GM06990 (cell line): ENCODE measurements at regions not wholly inside any gene's neighbourhood (a gene's known extent, or its start where the extent isn't known, plus 50 kb on each side); places are given as distances from the start of the nearest gene placed in this dataset.

Experiments used
- DNase-seq: peaks from one replicate; pipeline ENCODE4 v3.0.0-alpha.2; 2011; ENCODE audit not compliant: insufficient read length; ENCODE audit errors: extremely low read depth
- H3K27me3 ChIP-seq: replicated peaks from 2 replicates; pipeline ENCODE4 v1.6.0; 2011; ENCODE audit warnings: low read length; ENCODE audit not compliant: control insufficient read depth, insufficient read depth
- H3K36me3 ChIP-seq: 2 replicates; pipeline ENCODE4 v1.5.1; 2011; ENCODE audit warnings: low read length; ENCODE audit not compliant: control insufficient read depth, insufficient read depth
- H3K4me3 ChIP-seq: replicated peaks from 2 replicates; pipeline ENCODE4 v1.5.1; 2011; ENCODE audit warnings: low read depth, mild to moderate bottlenecking, control low read depth, low read length
- CTCF ChIP-seq: IDR thresholded peaks from 2 replicates; pipeline ENCODE4 v1.5.1; 2011; ENCODE audit warnings: low read length, control low read depth, mild to moderate bottlenecking, inconsistent platforms; ENCODE audit not compliant: insufficient read depth, poor library complexity, severe bottlenecking

GRCh38 chr16:54503011-54503855, 216.6 kb upstream of the IRX3 start:
- H3K27me3 ChIP-seq, result no peaks in the 10 kb centered on the region
- no peaks in the 10 kb centered on the region for H3K36me3 ChIP-seq
- no peak for TF ChIP-seq CTCF
- DNase-seq, result no peak
- H3K4me3 ChIP-seq, result no peak overlapping the region

GRCh38 chr16:54501797-54502196, 215.2 kb upstream of the IRX3 start:
- TF ChIP-seq CTCF, result no peak

GRCh38 chr16:54493594-54493993, 207.0 kb upstream of the IRX3 start:
- no peak for TF ChIP-seq CTCF
- Histone ChIP-seq H3K27me3 (no peaks in the 10 kb centered on the region), H3K4me3 (no peak overlapping the region), H3K36me3 (no peaks in the 10 kb centered on the region)
- no peak for DNase-seq

More at GRCh38 chr16:54501797-54502196, 215.2 kb upstream of the IRX3 start:
- H3K4me3 ChIP-seq, result no peak overlapping the region
- H3K27me3 ChIP-seq, result no peaks in the 10 kb centered on the region
- H3K36me3 ChIP-seq, result no peaks in the 10 kb centered on the region
- DNase-seq, result no peak

GRCh38 chr16:54493061-54493460, 206.5 kb upstream of the IRX3 start:
- no peak for TF ChIP-seq CTCF
- no peak overlapping the region for H3K4me3 ChIP-seq
- no peaks in the 10 kb centered on the region for H3K36me3 ChIP-seq
- no peaks in the 10 kb centered on the region for H3K27me3 ChIP-seq
- DNase-seq, result no peak

GRCh38 chr16:54490112-54490488, 203.5 kb upstream of the IRX3 start:
- Histone ChIP-seq H3K27me3 (no peaks in the 10 kb centered on the region), H3K36me3 (no peaks in the 10 kb centered on the region), H3K4me3 (no peak overlapping the region)
- TF ChIP-seq CTCF, result no peak
- DNase-seq, result no peak
